GM23248 (cell line): ENCODE measurements at regions not wholly inside any gene's neighbourhood (a gene's known extent, or its start where the extent isn't known, plus 50 kb on each side); places are given as distances from the start of the nearest gene placed in this dataset.

Experiments used
- EZH2 ChIP-seq: fragments of 200-600 bp; sonication (generic); IDR thresholded peaks from 2 replicates; pipeline ENCODE4 v1.6.1; 2018; ENCODE audit warnings: antibody characterized with exemption, mild to moderate bottlenecking; ENCODE audit not compliant: insufficient read depth, poor library complexity, severe bottlenecking
- EZH2phosphoT487 ChIP-seq: fragments of 200-600 bp; sonication (generic); IDR thresholded peaks from 2 replicates; pipeline ENCODE4 v1.6.1; 2018; ENCODE audit warnings: antibody characterized with exemption, moderate library complexity, mild to moderate bottlenecking, low read depth; ENCODE audit not compliant: insufficient read depth

DNA sequence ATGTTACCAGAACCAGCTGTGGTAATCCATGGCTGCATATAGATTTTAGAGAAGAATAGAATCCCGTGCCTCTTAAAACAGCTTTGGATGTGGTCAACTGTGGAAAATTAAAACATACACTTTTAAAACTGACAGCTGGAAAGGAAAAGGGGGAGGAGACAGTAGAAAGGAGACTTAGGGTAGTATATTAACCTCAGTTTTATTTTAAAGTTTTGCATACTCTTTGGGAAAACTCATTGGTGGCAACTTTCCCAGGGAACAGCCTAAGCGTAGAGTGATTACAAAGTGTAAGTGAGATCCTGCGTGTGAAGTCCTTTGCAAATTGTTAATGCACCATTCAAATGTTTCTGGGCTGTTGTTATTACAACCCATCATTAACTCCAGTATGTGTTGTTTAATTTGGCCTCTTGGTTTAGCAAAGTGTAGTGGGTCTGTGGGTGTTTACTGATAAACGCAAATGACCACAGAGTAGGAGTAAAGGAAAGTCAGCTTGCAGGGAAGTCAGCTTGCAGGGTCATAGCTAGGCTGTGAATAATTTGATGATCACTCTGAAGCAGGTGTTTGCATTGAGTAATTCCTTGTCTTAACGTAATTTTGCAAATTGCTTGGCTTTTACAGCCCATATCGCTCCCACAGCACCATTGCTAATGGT lies 88.0 kb upstream of the DBX1 start:
- TF ChIP-seq EZH2phosphoT487 (no peak), EZH2 (no peak)
